ENCODE measurements at regions not wholly inside any gene's neighbourhood (a gene's known extent, or its start where the extent isn't known, plus 50 kb on each side); places are given as distances from the start of the nearest gene placed in this dataset.
"Not testable (repeated sequence)": the region's sequence is repeated elsewhere in the genome, so short reads cannot be mapped to it uniquely, and the experiment has no call there.

- not testable (repeated sequence) for TF ChIP-seq CTCF, POLR2A (IDR thresholded peaks at IDR 0.05)
Measured at GRCh38 chr6:16014325-16014724, 114.6 kb upstream of the MYLIP start.

All from body of pancreas (tissue), 4 donors.